ENCODE measurements at regions not wholly inside any gene's neighbourhood (a gene's known extent, or its start where the extent isn't known, plus 50 kb on each side); places are given as distances from the start of the nearest gene placed in this dataset.
"Not testable (repeated sequence)": the region's sequence is repeated elsewhere in the genome, so short reads cannot be mapped to it uniquely, and the experiment has no call there.

GRCh38 chr12:13552830-13553229, 356.3 kb downstream of the EMP1 start:
- no peak for FAIRE-seq

GRCh38 chr12:13547283-13547682, 350.8 kb downstream of the EMP1 start:
- FAIRE-seq, result no peak

DNA sequence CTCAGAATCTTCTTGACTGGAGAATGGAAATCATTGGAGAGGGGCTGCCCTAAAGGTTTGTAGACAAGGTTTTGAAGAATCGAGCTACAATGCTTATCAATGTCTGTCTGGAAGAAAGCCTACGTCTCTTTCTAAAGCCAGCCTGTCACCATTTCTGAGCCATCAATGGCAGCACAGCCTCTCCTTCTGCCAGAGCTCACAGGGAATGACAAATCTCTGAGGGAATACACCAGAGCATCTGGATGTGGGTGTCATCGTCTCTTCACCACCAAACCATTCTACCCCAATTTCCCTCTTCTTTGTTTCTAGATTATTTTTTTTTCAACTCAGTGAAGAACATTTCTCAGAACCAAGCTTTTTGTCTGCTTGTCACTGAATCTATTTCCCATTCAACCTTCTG, 349.7 kb downstream of the EMP1 start:
- FAIRE-seq, result no peak

GRCh38 chr12:13539051-13539450, 342.5 kb downstream of the EMP1 start:
- no peak for FAIRE-seq

DNA sequence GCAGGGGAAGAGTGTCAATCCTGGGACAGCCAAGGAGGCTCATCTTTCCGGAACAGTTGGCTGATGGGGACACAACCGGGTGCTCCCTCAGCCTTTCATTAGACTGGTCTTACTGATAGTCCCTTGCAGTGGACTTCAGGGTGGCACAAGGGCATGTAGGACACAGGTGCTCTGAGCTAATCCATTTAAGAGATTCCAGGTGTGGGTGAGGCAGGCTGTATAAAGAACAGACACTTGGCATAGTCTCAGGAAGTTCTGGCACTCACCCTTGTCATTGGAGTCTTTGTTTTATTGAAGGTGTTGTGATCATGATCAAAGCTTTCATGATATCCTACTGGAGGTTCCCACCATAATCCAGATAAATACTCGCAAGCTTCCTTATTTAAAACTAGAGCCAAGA, 341.6 kb downstream of the EMP1 start:
- FAIRE-seq, result no peak

DNA sequence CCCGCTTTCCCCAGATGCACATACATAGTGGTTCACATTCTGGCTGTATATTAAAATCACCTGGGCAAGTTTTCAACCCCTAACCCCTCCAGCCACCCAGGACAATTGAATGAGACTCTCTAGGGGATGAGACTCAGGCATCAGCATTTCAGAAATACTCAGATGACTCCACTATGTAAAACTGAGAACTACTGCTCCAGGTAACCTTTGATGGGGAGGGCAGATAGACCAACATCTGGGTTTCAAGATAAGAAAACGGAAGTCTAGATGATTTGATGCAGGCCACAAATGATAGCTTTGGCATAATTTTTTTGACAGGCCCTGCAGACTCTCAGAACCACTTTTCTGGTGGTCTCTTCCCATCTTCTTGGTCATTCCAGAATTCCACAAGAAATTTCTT, 341.1 kb downstream of the EMP1 start:
- FAIRE-seq, result no peak

DNA sequence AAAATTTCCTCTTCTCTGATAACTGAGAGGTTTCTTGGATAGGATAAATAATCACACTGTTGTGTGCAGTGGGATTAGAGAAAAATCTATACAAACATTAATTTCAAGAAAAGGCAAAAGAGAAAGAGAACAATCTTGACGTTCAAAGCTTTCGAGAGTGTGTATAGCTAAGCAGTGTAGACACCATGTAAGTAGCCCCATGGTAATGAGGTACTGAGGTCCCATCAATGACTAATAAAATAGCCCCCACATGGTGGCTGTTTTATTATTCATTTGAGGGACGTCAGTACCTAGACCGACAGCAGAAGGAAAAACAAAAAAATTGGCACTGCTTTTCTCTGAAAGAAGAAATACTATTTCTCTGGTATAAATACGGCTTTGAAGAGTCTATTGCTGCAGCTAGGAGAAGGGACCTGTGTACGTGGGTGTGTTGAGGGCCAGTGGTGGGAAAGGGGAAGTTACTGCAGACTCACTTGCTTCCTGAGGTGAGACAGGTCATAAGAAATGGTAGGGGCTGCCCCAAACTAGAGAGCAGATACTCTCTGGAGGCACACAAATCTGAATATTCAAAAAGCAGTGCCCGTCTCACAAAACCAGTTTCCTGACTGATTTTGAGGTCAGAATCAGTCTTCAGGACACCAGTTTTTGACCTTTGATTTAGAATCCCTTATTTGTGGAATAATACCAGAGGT, 339.8 kb downstream of the EMP1 start:
- no peak for FAIRE-seq

DNA sequence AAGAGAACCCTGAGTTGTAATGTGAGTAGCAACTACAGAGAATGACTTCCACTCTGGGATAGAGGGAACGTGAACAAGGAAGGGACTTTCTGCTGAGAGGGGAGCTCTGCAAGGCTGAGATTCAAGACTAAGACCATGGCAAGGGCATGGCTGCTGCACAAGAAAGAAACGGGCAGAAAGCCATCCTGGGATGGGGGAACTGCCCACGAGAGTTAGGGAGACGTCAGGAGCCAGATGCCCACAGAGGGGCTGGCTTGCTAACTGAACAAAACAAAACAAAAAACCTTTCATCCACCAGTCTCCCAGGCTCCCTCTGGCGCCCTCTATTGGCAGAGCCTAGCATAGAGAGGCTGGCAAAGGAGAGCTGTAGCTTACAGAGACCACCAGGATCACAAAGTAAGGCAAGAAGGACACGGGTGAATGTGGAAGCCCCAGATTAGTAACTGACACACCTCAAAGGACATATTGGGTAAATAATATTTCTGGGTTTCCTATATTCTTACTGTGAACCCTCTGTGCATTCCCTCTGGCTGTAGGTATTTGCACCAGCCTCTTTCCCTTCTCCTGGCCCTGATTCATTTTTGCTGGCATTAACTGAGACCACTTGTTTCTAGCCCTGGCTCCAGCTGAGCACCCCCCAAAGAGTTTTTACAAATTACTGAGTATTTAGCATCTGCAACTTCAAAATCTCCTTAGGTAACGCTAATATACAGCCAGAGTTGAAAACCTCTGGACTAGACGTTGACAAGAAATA, 338.3 kb downstream of the EMP1 start:
- FAIRE-seq, result no peak

DNA sequence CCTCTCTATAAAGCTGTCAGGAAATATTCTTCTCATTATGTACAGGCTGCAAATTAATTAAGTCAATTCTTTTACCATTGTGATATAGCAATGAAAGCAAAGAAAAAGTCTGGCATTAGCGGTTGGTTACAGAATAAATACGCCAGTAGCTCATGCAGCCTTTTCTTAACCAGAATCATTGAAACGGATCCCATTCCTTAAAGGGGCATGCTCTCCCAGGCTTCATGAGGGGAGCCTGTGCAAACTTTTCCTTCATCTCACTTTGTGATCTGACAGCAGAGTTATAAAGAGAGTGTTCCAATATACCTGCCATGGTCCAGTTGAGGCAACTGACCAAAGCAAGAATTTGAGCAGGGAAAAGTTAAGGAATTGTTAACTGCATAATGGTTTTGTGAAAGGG, 337.7 kb downstream of the EMP1 start:
- no peak for FAIRE-seq

- no peak for FAIRE-seq
These were observed 334.4 kb downstream of the EMP1 start for GRCh38 chr12:13530966-13531365.

- not testable (repeated sequence) for FAIRE-seq
These were observed 329.8 kb downstream of the EMP1 start for GRCh38 chr12:13526185-13526921.

DNA sequence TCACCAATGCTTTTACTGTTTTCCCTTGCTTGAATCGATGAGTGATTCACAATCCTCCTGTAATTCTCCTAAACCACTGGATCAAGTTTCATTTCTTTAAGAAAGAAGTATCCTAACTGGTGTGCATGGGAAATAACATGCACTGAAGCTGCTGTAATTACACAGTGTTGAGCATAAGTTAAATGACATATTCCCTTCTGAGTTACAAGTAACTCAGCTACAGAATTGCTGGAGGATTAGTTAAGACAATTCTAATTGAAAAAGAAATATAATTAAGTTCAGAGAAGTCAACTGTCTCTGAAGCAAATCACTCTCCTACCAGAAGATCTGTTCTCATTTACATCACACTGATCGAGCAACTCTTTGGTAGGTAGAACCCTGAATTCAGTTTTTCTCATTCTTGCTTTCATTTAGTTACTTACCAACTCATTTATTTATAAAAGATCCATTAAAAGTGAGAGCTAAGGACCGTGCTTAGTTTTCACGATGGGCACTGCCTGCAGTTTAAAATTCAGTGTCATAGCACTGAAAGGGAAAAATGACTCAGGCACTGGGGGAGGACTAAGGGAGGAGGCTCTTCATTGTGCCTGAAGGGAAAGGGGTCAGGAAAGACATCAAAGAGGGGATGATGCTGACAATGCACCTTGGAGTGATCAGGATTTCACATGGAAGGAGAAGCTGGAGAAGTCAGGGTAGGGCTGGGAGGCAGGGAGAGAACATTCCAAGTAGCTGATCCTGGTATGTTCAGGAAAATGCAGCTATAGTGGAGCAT, 327.2 kb downstream of the EMP1 start:
- no peak for FAIRE-seq

DNA sequence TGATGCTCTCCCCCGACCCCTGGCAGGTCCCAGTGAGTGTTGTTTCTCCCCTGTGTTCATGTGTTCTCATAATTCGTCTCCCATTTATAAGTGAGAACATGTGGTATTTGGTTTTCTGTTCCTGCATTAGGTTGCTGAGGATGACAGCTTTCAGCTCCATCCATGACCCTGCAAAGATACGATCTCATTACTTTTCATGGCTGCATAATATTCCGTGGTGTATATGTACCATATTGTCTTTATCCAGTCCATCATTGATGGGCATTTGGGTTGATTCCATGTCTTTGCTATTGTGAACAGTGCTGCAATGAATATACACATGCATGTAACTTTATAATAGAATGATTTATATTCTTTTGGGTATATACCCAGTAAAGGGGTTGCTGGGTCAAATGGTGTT, 321.5 kb downstream of the EMP1 start:
- not testable (repeated sequence) for FAIRE-seq

DNA sequence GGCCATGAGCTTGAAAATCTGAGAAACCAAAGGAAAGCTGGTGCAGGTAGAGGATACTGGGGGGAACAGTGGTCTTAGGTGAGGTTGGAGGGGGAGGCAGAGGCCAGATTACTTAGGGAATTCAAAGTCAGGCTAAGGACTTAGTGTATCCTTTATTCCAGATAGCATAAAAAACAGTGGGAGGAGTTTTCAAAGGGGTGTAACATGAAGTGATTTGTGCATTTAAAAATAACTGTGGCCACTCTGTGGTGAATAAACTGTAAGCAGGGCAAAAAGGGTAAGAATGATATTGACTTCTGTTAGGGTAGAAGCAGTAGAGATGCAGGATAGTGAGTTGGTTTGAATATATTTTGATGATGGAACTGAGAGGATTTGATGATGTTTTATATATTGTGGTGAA, 313.2 kb downstream of the EMP1 start:
- FAIRE-seq, result no peak

DNA sequence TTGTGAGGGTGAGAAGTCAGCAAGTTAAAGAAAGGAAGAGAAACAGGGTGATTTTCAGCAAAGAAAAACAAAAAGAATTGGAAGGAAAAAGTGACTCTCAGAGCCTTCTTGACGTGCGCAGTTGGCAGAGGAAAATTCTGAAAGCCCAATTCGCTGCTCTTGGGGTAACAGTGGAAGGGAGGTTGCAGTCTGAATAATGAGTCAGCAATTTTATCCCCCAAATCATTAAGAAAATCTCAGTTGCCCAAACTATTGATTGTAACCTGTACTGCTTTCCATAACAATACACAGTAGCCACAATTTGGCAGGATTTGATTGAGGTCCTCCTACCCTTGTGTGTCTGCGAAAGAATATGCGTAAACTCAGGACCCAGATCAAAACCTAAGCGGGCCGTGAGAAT, 309.1 kb downstream of the EMP1 start:
- no peak for FAIRE-seq

GRCh38 chr12:13505224-13505623, 308.7 kb downstream of the EMP1 start:
- no peak for FAIRE-seq

GRCh38 chr12:13504736-13505135, 308.2 kb downstream of the EMP1 start:
- no peak for FAIRE-seq

DNA sequence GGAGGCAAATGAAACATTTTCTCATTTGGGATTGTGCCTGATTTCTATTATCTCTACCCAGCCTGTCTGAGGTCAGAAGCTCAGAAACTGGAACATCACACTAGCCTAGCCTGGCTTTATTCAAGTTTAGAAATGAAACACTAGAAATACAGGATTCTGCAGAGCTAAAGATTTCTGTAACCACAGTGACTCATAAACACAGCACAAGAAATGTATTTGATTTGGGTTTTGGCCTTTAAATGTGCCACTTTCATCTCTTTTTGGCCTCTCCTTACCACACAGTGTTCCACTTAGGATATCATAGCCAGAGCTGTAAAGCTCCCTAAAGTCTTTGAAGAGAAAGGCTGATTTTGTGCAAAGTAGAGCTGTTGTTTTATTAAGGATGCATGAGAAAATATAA, 307.5 kb downstream of the EMP1 start:
- no peak for FAIRE-seq

DNA sequence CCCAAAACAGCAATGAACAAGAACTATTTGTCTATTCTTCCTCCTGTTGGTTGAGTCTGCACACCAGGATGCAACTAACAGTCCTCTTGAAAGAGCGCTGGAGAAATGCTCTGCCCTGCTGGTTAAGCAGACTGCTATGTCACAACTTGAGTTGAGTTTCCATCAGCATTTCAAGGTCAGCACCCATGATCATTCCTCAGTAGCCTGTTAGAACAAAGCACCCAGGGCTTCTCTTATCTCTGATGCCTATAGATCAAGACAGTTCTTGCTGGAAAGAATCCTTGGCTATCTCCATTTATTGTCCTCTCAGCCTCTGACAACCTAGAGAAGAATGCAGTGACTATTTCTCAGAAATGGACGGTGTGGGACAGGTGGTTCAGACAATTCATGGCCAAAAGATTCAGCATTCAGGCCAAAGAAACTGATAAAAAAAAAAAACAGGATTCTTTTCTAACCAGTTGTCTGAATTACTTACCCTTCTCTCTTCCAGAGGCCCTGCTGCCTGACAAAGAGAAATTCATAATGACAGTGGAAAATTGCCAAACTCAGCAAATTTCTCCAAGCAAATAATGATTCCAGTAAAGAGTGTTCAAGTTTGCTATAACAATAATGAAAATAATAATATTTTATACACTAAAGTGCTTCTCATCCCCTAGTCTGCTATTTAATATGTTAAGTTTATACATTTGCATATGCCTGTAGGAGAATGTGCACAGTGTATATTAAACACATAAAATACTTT, 306.7 kb downstream of the EMP1 start:
- no peak for FAIRE-seq

DNA sequence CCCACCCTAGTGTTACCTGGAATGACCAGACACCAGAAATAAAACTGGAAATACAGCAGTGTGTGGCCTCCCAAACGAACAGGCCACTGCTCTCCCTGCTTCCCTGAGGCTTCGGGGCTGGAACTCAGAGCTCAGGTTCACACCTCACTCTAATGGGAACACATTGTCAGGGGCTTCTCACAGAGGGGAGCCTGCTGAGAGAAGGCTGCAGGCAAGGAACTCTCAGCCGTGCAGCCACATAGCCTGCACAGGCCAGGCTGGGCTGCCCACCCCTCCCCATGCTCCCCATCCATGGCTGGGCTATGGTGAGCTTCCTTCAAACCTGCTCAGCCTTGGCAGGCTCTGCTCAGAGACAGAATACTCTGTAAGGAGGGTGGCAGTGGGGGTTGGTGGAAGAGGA, 302.5 kb downstream of the EMP1 start:
- FAIRE-seq, result no peak

DNA sequence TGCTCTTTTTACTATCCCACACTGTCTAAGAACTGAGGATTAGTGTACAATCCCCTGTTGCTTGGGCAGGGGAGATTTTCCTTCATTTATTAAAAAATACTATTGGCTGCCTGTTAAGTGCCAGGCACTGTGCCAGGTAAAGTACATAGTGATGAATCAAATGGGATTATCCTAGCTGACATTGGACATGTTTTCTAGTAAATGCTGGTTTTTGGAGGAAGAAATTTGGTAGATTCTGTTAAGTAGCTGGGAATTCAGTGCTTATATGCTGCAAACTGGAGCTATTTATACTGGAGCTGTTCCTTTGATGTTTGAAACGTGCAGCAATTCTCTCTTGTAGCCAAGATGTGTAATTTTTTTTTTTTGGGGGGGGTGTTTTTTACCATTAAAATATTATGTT, 299.6 kb downstream of the EMP1 start:
- no peak for FAIRE-seq

DNA sequence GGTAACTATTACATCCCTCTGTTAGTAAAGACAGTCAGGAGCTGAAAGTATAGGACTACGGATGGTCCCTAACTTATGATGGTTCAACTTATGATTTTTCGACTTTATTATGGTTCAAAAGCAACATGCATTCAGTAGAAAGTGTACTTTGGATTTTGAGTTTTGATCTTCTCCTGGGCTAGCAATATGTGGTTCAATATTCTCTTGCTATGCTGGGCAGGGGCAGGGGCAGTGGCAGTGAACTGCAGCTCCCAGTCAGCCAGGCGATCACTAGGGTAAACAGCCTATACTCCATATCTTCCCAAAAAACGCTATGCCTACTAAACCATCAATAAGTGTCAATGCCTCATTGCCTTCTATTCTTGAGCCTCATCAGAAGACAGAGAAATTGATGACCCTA, 292.7 kb downstream of the EMP1 start:
- no peak for FAIRE-seq

DNA sequence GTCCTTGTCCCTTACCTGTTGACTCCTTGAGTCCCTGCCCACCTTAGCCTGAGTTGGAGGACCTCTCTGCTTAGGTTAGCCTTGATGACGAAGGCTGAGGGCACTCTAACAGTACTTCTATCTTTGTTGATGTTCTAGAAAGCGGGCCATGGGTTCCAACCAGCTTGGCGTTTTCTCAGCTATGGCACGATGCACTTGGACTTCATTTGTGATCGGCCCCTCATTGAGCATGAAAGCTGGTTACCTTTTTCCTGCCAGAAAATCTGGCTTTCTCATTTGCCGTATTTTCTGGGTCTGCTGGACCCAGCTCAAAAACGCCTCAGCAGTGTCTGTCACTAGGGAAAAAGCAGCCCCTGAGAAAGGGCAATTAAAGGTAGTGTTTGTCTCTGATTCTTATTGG, 290.8 kb downstream of the EMP1 start:
- FAIRE-seq, result no peak
